K562 (cell line): ENCODE measurements at regions not wholly inside any gene's neighbourhood (a gene's known extent, or its start where the extent isn't known, plus 50 kb on each side); places are given as distances from the start of the nearest gene placed in this dataset.

ENCODE experiments used
- ATAC-seq: fragments of 200-7000 bp; cut with Tn5 transposase; 3 replicates; pipeline ENCODE4 v1.9.1; 2020; ENCODE audit warnings: moderate library complexity
- BruUV-seq: library from RNA; stranded (reverse); fragments of 400-500 nt; replicated peaks from 2 replicates; lab custom pipeline; 2021; lab: Mats Ljungman, UMichigan
- CTCF ChIA-PET: fragments of 300-600 bp; formaldehyde crosslinking; extraction: SDS; loops from one replicate; lab custom pipeline; 2021; ENCODE audit warnings: low intra/inter-chr PET ratio; lab: Yijun Ruan, JAX
- POLR2A ChIA-PET: fragments of 300-600, 350-650 bp; sonication (Branson Sonifier 250); formaldehyde crosslinking; extraction: SDS; loops from one replicate; lab custom pipeline; 2021; ENCODE audit warnings: antibody characterized with exemption, inconsistent platforms; lab: Yijun Ruan, JAX
- DNase-seq, 4 experiments: peaks; one replicate each; pipeline versions ENCODE4 v3.0.0 to v3.0.0-alpha.2; 2011 to 2018; ENCODE audit warnings: low spot score in 3 of 4, mixed read lengths in 3 of 4; ENCODE audit errors: extremely low read depth in 1 of 4
- FAIRE-seq: peaks from 2 replicates; lab custom pipeline; 2011; peaks lifted over from hg19 to GRCh38; lab: Jason Lieb, UNC
- H2AFZ ChIP-seq: 2 replicates; pipeline ENCODE4 v1.6.0; 2011; ENCODE audit warnings: low read depth, low read length, control low read depth, inconsistent platforms
- H3K27ac ChIP-seq: fragments of 200-600 bp; 3 replicates; pipeline ENCODE4 v1.8.0; 2011; ENCODE audit warnings: low read depth, mild to moderate bottlenecking, control low read depth, inconsistent platforms, low read length, moderate library complexity, mixed read lengths; ENCODE audit errors: extremely low read depth
- H3K27me3 ChIP-seq, 2 experiments: fragments of 300-600 bp in 1 of 2; 2 replicates in 1 of 2; 3 replicates in 1 of 2; pipeline versions ENCODE4 v1.6.0 to v1.8.0; 2011; ENCODE audit warnings: inconsistent platforms in 2 of 2, low read length in 2 of 2, mild to moderate bottlenecking in 1 of 2, mixed read lengths in 1 of 2, moderate library complexity in 1 of 2; ENCODE audit not compliant: control insufficient read depth in 2 of 2, insufficient read depth in 2 of 2
- H3K36me3 ChIP-seq: fragments of 300-600 bp; 3 replicates; pipeline ENCODE4 v1.8.0; 2011; ENCODE audit warnings: mild to moderate bottlenecking, low read length, inconsistent platforms; ENCODE audit not compliant: control insufficient read depth, insufficient read depth
- H3K4me1 ChIP-seq, 2 experiments: fragments of 200-600 bp in 1 of 2; replicated peaks in 1 of 2; 2 replicates in 1 of 2; 3 replicates in 1 of 2; pipeline versions ENCODE4 v1.5.1 to v1.8.0; 2011; ENCODE audit warnings: inconsistent platforms in 2 of 2, low read length in 2 of 2, mild to moderate bottlenecking in 1 of 2, mixed read lengths in 1 of 2, moderate library complexity in 1 of 2; ENCODE audit not compliant: control insufficient read depth in 2 of 2, insufficient read depth in 2 of 2
- H3K4me2 ChIP-seq: 2 replicates; pipeline ENCODE4 v1.6.1; 2011; ENCODE audit warnings: low read length, control low read depth, inconsistent platforms, mixed read lengths; ENCODE audit not compliant: insufficient read depth
- H3K4me3 ChIP-seq: fragments of 200-600 bp; sonication (generic), shearing (Covaris generic); 2 replicates; pipeline ENCODE4 v1.5.1; 2016; ENCODE audit warnings: control low read depth, inconsistent platforms
- H3K79me2 ChIP-seq: fragments of 200-600 bp; 3 replicates; pipeline ENCODE4 v1.8.0; 2011; ENCODE audit warnings: low read length, inconsistent platforms; ENCODE audit not compliant: control insufficient read depth, insufficient read depth
- H3K9ac ChIP-seq, 2 experiments: 2 replicates each; pipeline versions ENCODE4 v1.6.0 to v1.6.1; 2011; ENCODE audit warnings: low read depth in 2 of 2, low read length in 2 of 2, control low read depth in 1 of 2, inconsistent platforms in 1 of 2, mild to moderate bottlenecking in 1 of 2, mixed read lengths in 1 of 2; ENCODE audit not compliant: insufficient read depth in 1 of 2
- H3K9me1 ChIP-seq: one replicate; pipeline ENCODE4 v1.6.0; 2011; ENCODE audit warnings: inconsistent platforms, mild to moderate bottlenecking, low read length, moderate library complexity; ENCODE audit not compliant: control insufficient read depth, insufficient read depth
- H3K9me3 ChIP-seq: replicated peaks from 2 replicates; pipeline ENCODE4 v1.5.1; 2011; ENCODE audit warnings: low read depth, low read length, inconsistent platforms; ENCODE audit not compliant: control insufficient read depth, insufficient read depth
- H4K20me1 ChIP-seq: replicated peaks from 2 replicates; pipeline ENCODE4 v1.6.1; 2011; ENCODE audit warnings: low read length, inconsistent platforms, mixed read lengths; ENCODE audit not compliant: control insufficient read depth, insufficient read depth
- CAMTA2 ChIP-seq: fragments of 250-450 bp; sonication (Bioruptor Pico); conservative IDR thresholded peaks from 2 replicates; pipeline ENCODE4 v1.5.1; 2022
- CCNT2 ChIP-seq: IDR thresholded peaks from 2 replicates; pipeline ENCODE4 v1.6.1; 2011; ENCODE audit warnings: borderline replicate concordance, low read depth, mild to moderate bottlenecking, moderate library complexity, mixed read lengths, low read length; ENCODE audit not compliant: insufficient read length; ENCODE audit errors: extremely low read depth
- NR2C1 ChIP-seq, 2 experiments: fragments of 450-650 bp; IDR thresholded peaks; 2 replicates each; pipeline ENCODE4 v1.6.1; 2017; ENCODE audit warnings: mild to moderate bottlenecking in 2 of 2, antibody characterized with exemption in 1 of 2, inconsistent platforms in 1 of 2, missing compliant biosample characterization in 1 of 2, missing genetic modification characterization in 1 of 2
- PCBP1 ChIP-seq: fragments of 200-400 bp; formaldehyde crosslinking; IDR thresholded peaks from 2 replicates; pipeline ENCODE4 v1.6.1; 2018; ENCODE audit warnings: mild to moderate bottlenecking, low read depth, low read length; ENCODE audit not compliant: poor library complexity, severe bottlenecking
- PPARD ChIP-seq: fragments of 250-450 bp; sonication (Bioruptor Pico); IDR thresholded peaks from 2 replicates; pipeline ENCODE4 v1.8.0; 2022; ENCODE audit warnings: inconsistent platforms, mild to moderate bottlenecking, moderate library complexity
- PRPF4 ChIP-seq: fragments of 200-400 bp; formaldehyde crosslinking; IDR thresholded peaks from one replicate; pipeline ENCODE4 v1.6.1; 2017; ENCODE audit warnings: low read length, low read depth, mild to moderate bottlenecking; ENCODE audit not compliant: insufficient read depth, poor library complexity, severe bottlenecking
- RNF2 ChIP-seq: sonication (generic); IDR thresholded peaks from 2 replicates; pipeline ENCODE4 v1.6.1; 2016
- SOX6 ChIP-seq: fragments of 450-650 bp; IDR thresholded peaks from 2 replicates; pipeline ENCODE4 v1.6.1; 2014; ENCODE audit warnings: mild to moderate bottlenecking
- ZNF436 ChIP-seq: fragments of 250-450, 450-650 bp; sonication (Bioruptor Pico); formaldehyde crosslinking; IDR thresholded peaks from 2 replicates; pipeline ENCODE4 v1.7.0; 2020; ENCODE audit warnings: mild to moderate bottlenecking
- WGBS: fragments of 100-300 bp; shearing (Covaris generic); methylation state at CpG from one replicate; pipeline ENCODE4 v1.1.6; 2016; ENCODE audit warnings: low coverage, mixed read lengths; ENCODE audit not compliant: insufficient coverage; ENCODE audit errors: missing lambda C conversion rate; 5-methylcytosine and 5-hydroxymethylcytosine counted together
- in situ Hi-C: fragments of 300-500 bp; cut with MboI; formaldehyde crosslinking; loops from 4 replicates; pipeline ENCODE4 v1.15.0; 2018; ENCODE audit warnings: inconsistent platforms, mixed read lengths
- intact Hi-C: fragments of 100-400 bp; cut with micrococcal nuclease; formaldehyde crosslinking; loops from 2 replicates; pipeline ENCODE4 v1.14.2; 2022
- TF ChIP-seq, protein P1 (sequence below): fragments of 450-650 bp; formaldehyde crosslinking; conservative IDR thresholded peaks from 2 replicates; pipeline ENCODE4 v1.4.0; 2022; ENCODE audit warnings: mild to moderate bottlenecking, missing genetic modification characterization
- TF ChIP-seq, protein P2 (sequence below): fragments of 450-650 bp; formaldehyde crosslinking; IDR thresholded peaks from 2 replicates; pipeline ENCODE4 v1.4.0; 2020; ENCODE audit warnings: mild to moderate bottlenecking, moderate library complexity

DNA sequence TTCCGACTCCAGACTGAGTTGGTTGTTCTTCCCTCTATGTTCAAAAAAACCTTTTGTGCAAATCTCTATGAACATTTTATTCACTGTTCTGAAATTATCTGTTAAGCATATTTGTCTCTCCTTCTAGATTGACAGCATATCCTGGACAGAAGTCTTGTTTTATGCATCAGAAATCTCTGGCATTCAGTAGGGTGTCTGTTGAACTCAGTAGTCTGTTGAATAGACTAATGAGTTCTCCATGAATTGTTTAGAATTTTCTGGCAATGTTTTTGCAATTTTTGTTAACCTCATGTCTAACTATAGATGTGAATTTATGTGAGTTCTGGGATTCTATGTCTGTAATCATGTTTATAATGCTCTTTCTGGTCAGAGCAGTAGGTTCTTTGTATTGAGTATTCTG, 222.5 kb upstream of the KCNMB2 start:
- Histone ChIP-seq H4K20me1 (no peaks in the 10 kb centered on the region), H3K4me2 (no peak overlapping the region), H3K9me1 (no peaks in the 10 kb centered on the region), H3K4me1 (peaks cover 0 to 3% of the 10 kb centered on the region in 2 experiments; a peak in 1 of 5 replicates), H2AFZ (no peak overlapping the region; the same call in 1 of the 2 replicates), H3K9me3 (no peaks in the 10 kb centered on the region), H3K4me3 (no peak overlapping the region), H3K9ac (no peak overlapping the region), H3K79me2 (no peaks in the 10 kb centered on the region), H3K27ac (no peak overlapping the region), H3K27me3 (no peaks in the 10 kb centered on the region), H3K36me3 (no peaks in the 10 kb centered on the region)
- ChIA-PET POLR2A (interaction anchor here (0.6 kb wide), 1 partner anchor 738 kb away, joined by 3 read pairs; no protein-coding TSS in a partner anchor), CTCF (no interaction called here)
- WGBS = 67% methylated on average over 1 of the region's 1 CpG
- no TSS peak for BruUV-seq
- DNase-seq = no peak
- FAIRE-seq = no peak
- in situ Hi-C loops = no loop called here
- ATAC-seq = no peak
- intact Hi-C loops = no loop called here
- TF ChIP-seq ZNF436 (CRISPR knock-in tag) = no peak
- no peak for TF ChIP-seq RNF2
- TF ChIP-seq, protein P1, sequence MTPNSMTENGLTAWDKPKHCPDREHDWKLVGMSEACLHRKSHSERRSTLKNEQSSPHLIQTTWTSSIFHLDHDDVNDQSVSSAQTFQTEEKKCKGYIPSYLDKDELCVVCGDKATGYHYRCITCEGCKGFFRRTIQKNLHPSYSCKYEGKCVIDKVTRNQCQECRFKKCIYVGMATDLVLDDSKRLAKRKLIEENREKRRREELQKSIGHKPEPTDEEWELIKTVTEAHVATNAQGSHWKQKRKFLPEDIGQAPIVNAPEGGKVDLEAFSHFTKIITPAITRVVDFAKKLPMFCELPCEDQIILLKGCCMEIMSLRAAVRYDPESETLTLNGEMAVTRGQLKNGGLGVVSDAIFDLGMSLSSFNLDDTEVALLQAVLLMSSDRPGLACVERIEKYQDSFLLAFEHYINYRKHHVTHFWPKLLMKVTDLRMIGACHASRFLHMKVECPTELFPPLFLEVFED = no peak
- TF ChIP-seq NR2C1 (IDR thresholded peaks at IDR 0.05) = no peak
- no peak for TF ChIP-seq NR2C1 (tag; IDR thresholded peaks at IDR 0.05)
- TF ChIP-seq SOX6 = no peak
- no peak for TF ChIP-seq PPARD
- no peak for TF ChIP-seq CCNT2
- no peak for TF ChIP-seq CAMTA2 (CRISPR knock-in tag)
- TF ChIP-seq, protein P2, sequence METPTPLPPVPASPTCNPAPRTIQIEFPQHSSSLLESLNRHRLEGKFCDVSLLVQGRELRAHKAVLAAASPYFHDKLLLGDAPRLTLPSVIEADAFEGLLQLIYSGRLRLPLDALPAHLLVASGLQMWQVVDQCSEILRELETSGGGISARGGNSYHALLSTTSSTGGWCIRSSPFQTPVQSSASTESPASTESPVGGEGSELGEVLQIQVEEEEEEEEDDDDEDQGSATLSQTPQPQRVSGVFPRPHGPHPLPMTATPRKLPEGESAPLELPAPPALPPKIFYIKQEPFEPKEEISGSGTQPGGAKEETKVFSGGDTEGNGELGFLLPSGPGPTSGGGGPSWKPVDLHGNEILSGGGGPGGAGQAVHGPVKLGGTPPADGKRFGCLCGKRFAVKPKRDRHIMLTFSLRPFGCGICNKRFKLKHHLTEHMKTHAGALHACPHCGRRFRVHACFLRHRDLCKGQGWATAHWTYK (CRISPR knock-in tag) = no peak
- no peak for TF ChIP-seq PCBP1
- TF ChIP-seq PRPF4 = no peak
